ENCODE measurements at regions not wholly inside any gene's neighbourhood (a gene's known extent, or its start where the extent isn't known, plus 50 kb on each side); places are given as distances from the start of the nearest gene placed in this dataset.

DNA sequence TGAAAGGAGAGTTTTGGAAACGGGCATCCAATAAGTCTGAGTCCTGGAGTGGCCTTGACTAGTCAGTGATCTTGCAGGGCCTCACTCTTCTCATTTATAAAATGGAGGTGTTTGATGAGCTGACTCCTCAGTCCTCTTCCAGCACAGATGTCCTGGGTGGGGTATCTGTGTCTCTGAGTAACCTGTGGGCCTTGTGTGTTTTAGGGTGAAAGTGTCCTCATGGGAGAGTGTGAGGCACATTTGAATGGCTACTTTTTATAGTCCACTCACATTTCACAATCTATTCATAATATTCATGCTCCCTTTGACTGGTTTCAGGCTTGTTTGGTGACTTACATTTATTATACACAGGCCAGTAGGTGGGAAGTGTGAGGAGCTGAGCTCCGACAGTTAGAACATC lies 106.4 kb upstream of the CELF4 start (continued):
- TF ChIP-seq, protein P1, sequence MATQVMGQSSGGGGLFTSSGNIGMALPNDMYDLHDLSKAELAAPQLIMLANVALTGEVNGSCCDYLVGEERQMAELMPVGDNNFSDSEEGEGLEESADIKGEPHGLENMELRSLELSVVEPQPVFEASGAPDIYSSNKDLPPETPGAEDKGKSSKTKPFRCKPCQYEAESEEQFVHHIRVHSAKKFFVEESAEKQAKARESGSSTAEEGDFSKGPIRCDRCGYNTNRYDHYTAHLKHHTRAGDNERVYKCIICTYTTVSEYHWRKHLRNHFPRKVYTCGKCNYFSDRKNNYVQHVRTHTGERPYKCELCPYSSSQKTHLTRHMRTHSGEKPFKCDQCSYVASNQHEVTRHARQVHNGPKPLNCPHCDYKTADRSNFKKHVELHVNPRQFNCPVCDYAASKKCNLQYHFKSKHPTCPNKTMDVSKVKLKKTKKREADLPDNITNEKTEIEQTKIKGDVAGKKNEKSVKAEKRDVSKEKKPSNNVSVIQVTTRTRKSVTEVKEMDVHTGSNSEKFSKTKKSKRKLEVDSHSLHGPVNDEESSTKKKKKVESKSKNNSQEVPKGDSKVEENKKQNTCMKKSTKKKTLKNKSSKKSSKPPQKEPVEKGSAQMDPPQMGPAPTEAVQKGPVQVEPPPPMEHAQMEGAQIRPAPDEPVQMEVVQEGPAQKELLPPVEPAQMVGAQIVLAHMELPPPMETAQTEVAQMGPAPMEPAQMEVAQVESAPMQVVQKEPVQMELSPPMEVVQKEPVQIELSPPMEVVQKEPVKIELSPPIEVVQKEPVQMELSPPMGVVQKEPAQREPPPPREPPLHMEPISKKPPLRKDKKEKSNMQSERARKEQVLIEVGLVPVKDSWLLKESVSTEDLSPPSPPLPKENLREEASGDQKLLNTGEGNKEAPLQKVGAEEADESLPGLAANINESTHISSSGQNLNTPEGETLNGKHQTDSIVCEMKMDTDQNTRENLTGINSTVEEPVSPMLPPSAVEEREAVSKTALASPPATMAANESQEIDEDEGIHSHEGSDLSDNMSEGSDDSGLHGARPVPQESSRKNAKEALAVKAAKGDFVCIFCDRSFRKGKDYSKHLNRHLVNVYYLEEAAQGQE (IDR thresholded peaks at IDR 0.05; ENCODE audit: unreplicated experiment): no peak
- TF ChIP-seq NANOG (IDR thresholded peaks at IDR 0.05; ENCODE audit: borderline replicate concordance): no peak
- TF ChIP-seq, protein P2, sequence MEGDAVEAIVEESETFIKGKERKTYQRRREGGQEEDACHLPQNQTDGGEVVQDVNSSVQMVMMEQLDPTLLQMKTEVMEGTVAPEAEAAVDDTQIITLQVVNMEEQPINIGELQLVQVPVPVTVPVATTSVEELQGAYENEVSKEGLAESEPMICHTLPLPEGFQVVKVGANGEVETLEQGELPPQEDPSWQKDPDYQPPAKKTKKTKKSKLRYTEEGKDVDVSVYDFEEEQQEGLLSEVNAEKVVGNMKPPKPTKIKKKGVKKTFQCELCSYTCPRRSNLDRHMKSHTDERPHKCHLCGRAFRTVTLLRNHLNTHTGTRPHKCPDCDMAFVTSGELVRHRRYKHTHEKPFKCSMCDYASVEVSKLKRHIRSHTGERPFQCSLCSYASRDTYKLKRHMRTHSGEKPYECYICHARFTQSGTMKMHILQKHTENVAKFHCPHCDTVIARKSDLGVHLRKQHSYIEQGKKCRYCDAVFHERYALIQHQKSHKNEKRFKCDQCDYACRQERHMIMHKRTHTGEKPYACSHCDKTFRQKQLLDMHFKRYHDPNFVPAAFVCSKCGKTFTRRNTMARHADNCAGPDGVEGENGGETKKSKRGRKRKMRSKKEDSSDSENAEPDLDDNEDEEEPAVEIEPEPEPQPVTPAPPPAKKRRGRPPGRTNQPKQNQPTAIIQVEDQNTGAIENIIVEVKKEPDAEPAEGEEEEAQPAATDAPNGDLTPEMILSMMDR (conservative IDR thresholded peaks at IDR 0.05; ENCODE audit: low read depth in 2 of 2): no peak

DNA sequence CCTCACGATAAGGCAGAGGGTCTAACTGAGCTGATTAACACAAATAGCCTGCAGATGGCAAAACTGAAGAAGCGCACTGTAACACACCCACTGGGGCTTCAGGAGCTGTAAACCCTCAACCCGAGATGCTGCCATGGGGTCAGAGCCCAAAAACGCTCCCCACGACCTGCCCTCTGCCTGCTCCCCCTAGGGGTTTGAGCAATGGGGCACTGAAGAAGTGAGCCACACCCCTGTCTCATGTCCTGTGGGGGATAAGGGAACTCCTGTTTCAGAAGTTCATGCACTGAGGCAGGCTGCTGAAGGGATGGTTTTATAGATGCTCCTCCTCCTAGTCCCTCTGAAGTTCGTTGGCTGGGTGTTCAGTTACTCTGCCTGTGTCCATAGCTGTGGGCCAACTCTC lies 105.9 kb upstream of the CELF4 start:
- Histone ChIP-seq H3K79me2 (replicated peaks; ENCODE audit: insufficient read depth) (no peaks in the 10 kb centered on the region), H3K4me2 (no peak overlapping the region), H3K27me3 (ENCODE audit: insufficient read depth) (no peaks in the 10 kb centered on the region), H3F3A (replicated peaks; ENCODE audit: low read depth) (no peaks in the 10 kb centered on the region), H3K4me3 (no peak overlapping the region), H3K9me2 (ENCODE audit: insufficient read depth) (peaks cover 15% of the 10 kb centered on the region), H2AFZ (no peak overlapping the region), H3K27ac (ENCODE audit: low read depth) (no peak overlapping the region), H3K36me3 (ENCODE audit: insufficient read depth) (no peaks in the 10 kb centered on the region), H4K20me1 (replicated peaks; ENCODE audit: insufficient read depth) (no peaks in the 10 kb centered on the region), H3K4me1 (ENCODE audit: insufficient read depth) (peaks cover 19% of the 10 kb centered on the region)
- Mint-ChIP-seq H3K4me3 (no peak overlapping the region), H3K4me1 (peaks cover 26% of the 10 kb centered on the region), H3K27ac (no peak overlapping the region), H3K36me3 (ENCODE audit: low read depth) (no peaks in the 10 kb centered on the region; the same call in 2 of the 3 replicates), H3K9me3 (peaks cover 5% of the 10 kb centered on the region; the same call in 1 of the 3 replicates), H3K27me3 (ENCODE audit: insufficient read depth, low read depth, poor library complexity) (no peaks in the 10 kb centered on the region)
- TF ChIP-seq EZH2phosphoT487 (IDR thresholded peaks at IDR 0.05; ENCODE audit: unreplicated experiment) (no peak), STAT1 (IDR thresholded peaks at IDR 0.05; ENCODE audit: unreplicated experiment) (no peak), EZH2 (IDR thresholded peaks at IDR 0.05; ENCODE audit: low read depth, unreplicated experiment) (no peak), NANOG (IDR thresholded peaks at IDR 0.05; ENCODE audit: borderline replicate concordance) (no peak)
- TF ChIP-seq, protein P2 (conservative IDR thresholded peaks at IDR 0.05; ENCODE audit: low read depth in 2 of 2): no peak
- no peak for ATAC-seq
- DNase-seq (ENCODE audit: low spot score): no peak

All from GM23338 (cell line).